A549 (cell line): ENCODE measurements at regions not wholly inside any gene's neighbourhood (a gene's known extent, or its start where the extent isn't known, plus 50 kb on each side); places are given as distances from the start of the nearest gene placed in this dataset.

Source experiments
- CBX8 ChIP-seq: fragments of 200-600 bp; sonication (generic); IDR thresholded peaks from 2 replicates; pipeline ENCODE4 v1.6.1; 2016
- JUN ChIP-seq, 2 experiments: fragments of >200 bp; sonication (Bioruptor Twin); formaldehyde crosslinking; IDR thresholded peaks; 2 replicates in 1 of 2; 3 replicates in 1 of 2; pipeline ENCODE4 v1.6.1; 2016 to 2017
- SREBF2 ChIP-seq: fragments of 450-650 bp; IDR thresholded peaks from 2 replicates; pipeline ENCODE4 v1.6.1; 2014; ENCODE audit warnings: mild to moderate bottlenecking, moderate library complexity
- TF ChIP-seq, protein P1 (sequence below): fragments of >200 bp; sonication (Bioruptor Twin); formaldehyde crosslinking; IDR thresholded peaks from 3 replicates; pipeline ENCODE4 v1.5.1; 2016
- TF ChIP-seq, protein P2 (sequence below): IDR thresholded peaks from 2 replicates; pipeline ENCODE4 v1.6.1; 2012
- TF ChIP-seq, protein P3 (sequence below): fragments of >200 bp; sonication (Bioruptor Twin); formaldehyde crosslinking; IDR thresholded peaks from 3 replicates; pipeline ENCODE4 v1.6.1; 2016

DNA sequence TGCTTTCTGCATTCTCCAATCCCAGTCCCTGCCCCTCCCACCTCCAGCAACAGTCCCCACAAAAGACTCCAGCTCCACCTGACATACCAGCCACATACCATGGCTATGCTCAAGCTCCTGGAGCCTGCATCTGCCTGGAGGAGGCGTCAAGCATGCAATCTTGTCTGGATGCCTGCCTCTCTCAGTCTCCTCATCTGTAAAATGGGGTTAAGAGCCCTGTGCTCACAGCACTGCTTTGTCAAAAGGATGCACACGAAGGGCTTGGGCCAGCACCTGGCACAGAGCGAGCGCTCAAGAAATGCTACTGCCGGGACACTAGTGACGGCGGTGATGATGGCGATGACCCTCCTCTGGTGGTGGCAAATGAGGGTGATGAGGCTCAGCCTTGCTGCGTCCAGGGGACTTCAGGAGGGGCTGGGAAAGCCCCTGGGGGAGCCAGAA is 202.9 kb upstream of the IER5L start:
- TF ChIP-seq JUN (IDR thresholded peaks at IDR 0.05) (no peak), CBX8 (no peak), SREBF2 (no peak)
- TF ChIP-seq, protein P1, sequence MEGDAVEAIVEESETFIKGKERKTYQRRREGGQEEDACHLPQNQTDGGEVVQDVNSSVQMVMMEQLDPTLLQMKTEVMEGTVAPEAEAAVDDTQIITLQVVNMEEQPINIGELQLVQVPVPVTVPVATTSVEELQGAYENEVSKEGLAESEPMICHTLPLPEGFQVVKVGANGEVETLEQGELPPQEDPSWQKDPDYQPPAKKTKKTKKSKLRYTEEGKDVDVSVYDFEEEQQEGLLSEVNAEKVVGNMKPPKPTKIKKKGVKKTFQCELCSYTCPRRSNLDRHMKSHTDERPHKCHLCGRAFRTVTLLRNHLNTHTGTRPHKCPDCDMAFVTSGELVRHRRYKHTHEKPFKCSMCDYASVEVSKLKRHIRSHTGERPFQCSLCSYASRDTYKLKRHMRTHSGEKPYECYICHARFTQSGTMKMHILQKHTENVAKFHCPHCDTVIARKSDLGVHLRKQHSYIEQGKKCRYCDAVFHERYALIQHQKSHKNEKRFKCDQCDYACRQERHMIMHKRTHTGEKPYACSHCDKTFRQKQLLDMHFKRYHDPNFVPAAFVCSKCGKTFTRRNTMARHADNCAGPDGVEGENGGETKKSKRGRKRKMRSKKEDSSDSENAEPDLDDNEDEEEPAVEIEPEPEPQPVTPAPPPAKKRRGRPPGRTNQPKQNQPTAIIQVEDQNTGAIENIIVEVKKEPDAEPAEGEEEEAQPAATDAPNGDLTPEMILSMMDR = no peak
- TF ChIP-seq, protein P2, sequence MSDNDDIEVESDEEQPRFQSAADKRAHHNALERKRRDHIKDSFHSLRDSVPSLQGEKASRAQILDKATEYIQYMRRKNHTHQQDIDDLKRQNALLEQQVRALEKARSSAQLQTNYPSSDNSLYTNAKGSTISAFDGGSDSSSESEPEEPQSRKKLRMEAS = no peak
- TF ChIP-seq, protein P3, sequence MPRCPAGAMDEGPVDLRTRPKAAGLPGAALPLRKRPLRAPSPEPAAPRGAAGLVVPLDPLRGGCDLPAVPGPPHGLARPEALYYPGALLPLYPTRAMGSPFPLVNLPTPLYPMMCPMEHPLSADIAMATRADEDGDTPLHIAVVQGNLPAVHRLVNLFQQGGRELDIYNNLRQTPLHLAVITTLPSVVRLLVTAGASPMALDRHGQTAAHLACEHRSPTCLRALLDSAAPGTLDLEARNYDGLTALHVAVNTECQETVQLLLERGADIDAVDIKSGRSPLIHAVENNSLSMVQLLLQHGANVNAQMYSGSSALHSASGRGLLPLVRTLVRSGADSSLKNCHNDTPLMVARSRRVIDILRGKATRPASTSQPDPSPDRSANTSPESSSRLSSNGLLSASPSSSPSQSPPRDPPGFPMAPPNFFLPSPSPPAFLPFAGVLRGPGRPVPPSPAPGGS = no peak
